BLaER1 treated with 17β-estradiol and CSF1 and Interleukin-3, amounts not matched to agents 10 nM and 100 nM (cell line): ENCODE measurements at regions not wholly inside any gene's neighbourhood (a gene's known extent, or its start where the extent isn't known, plus 50 kb on each side); places are given as distances from the start of the nearest gene placed in this dataset.
"Not testable (repeated sequence)": the region's sequence is repeated elsewhere in the genome, so short reads cannot be mapped to it uniquely, and the experiment has no call there.

ENCODE experiments used
- H3K27ac ChIP-seq, 11 experiments: shearing (Covaris generic); formaldehyde crosslinking; 2 replicates each; pipeline ENCODE4 v1.8.1; 2022
- H3K27me3 ChIP-seq, 11 experiments: shearing (Covaris generic); formaldehyde crosslinking; 2 replicates each; pipeline ENCODE4 v1.8.1; 2022
- H3K36me3 ChIP-seq, 11 experiments: shearing (Covaris generic); formaldehyde crosslinking; 2 replicates each; pipeline ENCODE4 v1.8.1; 2022
- H3K4me1 ChIP-seq, 10 experiments: shearing (Covaris generic); formaldehyde crosslinking; 2 replicates each; pipeline ENCODE4 v1.8.1; 2022
- H3K4me2 ChIP-seq, 11 experiments: shearing (Covaris generic); formaldehyde crosslinking; 2 replicates each; pipeline ENCODE4 v1.8.1; 2022
- H3K4me3 ChIP-seq, 10 experiments: shearing (Covaris generic); formaldehyde crosslinking; 2 replicates each; pipeline ENCODE4 v1.8.1; 2022
- H3K9ac ChIP-seq, 11 experiments: shearing (Covaris generic); formaldehyde crosslinking; 2 replicates each; pipeline ENCODE4 v1.8.1; 2022
- H3K9me3 ChIP-seq, 11 experiments: shearing (Covaris generic); formaldehyde crosslinking; replicated peaks in 1 of 11; 2 replicates each; pipeline ENCODE4 v1.8.1; 2022
- H4K20me1 ChIP-seq, 11 experiments: shearing (Covaris generic); formaldehyde crosslinking; 2 replicates each; pipeline ENCODE4 v1.8.1; 2022
- Cebpa-rat ChIP-seq, 11 experiments: shearing (Covaris generic); IDR thresholded peaks; 2 replicates each; pipeline ENCODE4 v1.8.1; 2022

DNA sequence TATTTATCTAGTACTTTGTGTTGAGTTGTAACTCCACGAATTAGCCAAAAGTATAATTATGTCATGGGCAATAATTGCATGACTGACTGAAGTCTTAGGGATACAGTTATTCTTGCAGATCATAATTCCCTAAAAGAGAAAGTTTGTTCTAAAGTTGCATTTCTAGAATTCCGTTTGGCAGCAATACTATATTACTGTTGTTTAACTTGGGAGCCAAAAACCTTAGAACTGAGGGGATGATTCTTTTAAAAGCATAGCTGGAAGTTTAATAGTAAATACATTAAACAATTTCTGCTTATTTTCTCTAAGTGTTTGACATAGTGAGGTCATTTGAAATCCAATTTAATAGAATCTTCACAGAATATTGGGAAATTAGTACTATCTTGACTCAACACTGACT lies 356.4 kb upstream of the ADAMTS5 start:
- no peak overlapping the region for H3K4me2 ChIP-seq
- no peak overlapping the region for H3K4me3 ChIP-seq
- no peaks in the 10 kb centered on the region for H3K9me3 ChIP-seq
- no peaks in the 10 kb centered on the region for H3K4me1 ChIP-seq
- TF ChIP-seq Cebpa-rat (IDR thresholded peaks at IDR 0.05), result no peak
- H3K27ac ChIP-seq, result no peak overlapping the region
- no peak overlapping the region for H3K9ac ChIP-seq
- H3K27me3 ChIP-seq, result no peaks in the 10 kb centered on the region
- no peaks in the 10 kb centered on the region for H3K36me3 ChIP-seq
- H4K20me1 ChIP-seq, result no peaks in the 10 kb centered on the region

DNA sequence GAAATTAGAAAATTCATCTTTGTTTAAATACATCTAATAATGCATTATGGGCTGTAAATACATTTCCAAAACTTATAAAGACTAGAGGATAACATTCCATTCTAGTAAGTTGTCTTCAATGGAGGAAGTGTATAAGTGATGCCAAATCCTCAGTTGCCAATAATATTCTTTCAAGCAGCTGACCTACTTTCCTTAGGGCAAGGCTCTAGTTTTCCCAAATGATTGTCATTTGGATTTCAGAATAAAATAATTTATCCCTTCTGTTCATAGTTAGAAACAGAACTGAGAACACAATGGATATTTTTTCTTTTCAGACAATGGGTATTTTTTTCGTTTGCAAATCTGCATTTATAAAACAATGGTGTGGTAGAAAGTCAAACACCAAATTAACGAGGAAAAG lies 354.9 kb upstream of the ADAMTS5 start:
- no peak for TF ChIP-seq Cebpa-rat (IDR thresholded peaks at IDR 0.05)
- no peaks in the 10 kb centered on the region for H3K36me3 ChIP-seq
- no peaks in the 10 kb centered on the region for H3K9me3 ChIP-seq
- H3K4me2 ChIP-seq, result no peak overlapping the region
- no peaks in the 10 kb centered on the region for H3K4me1 ChIP-seq
- no peak overlapping the region for H3K27ac ChIP-seq
- no peak overlapping the region for H3K9ac ChIP-seq
- H4K20me1 ChIP-seq, result no peaks in the 10 kb centered on the region
- no peaks in the 10 kb centered on the region for H3K27me3 ChIP-seq
- no peak overlapping the region for H3K4me3 ChIP-seq

DNA sequence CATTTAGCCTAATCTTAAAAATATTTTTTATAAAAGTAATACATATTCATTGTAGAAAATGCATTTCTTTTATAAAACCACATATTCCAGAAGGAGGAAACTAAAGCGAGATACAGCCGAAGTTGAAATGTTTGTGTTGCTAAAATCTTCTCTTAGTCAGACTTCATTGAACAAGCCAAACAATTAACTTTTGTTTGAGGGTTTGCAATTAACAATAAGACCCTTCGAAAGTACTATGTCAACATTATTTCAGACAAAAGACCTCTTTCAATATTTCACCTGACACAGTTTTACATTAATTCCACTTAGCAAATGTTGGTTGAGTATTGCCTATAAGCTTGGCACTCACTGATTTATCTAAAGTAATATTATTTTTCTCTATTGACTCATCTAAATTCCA lies 354.0 kb upstream of the ADAMTS5 start:
- Histone ChIP-seq H3K27me3 (no peaks in the 10 kb centered on the region), H3K4me3 (no peak overlapping the region), H3K9me3 (0 out of 22 replicates have a peak, but pooled peaks cover 0 to under 1% (median 0%) of the 10 kb centered on the region in 11 experiments), H3K4me1 (no peaks in the 10 kb centered on the region), H3K9ac (no peak overlapping the region), H3K36me3 (no peaks in the 10 kb centered on the region), H3K4me2 (no peak overlapping the region), H3K27ac (no peak overlapping the region), H4K20me1 (no peaks in the 10 kb centered on the region)
- TF ChIP-seq Cebpa-rat (IDR thresholded peaks at IDR 0.05), result no peak

- not testable (repeated sequence) for H3K4me3 ChIP-seq, H4K20me1 ChIP-seq, H3K27ac ChIP-seq, H3K27me3 ChIP-seq, H3K36me3 ChIP-seq, H3K9ac ChIP-seq, H3K4me1 ChIP-seq, H3K9me3 ChIP-seq, H3K4me2 ChIP-seq
These were observed 350.7 kb upstream of the ADAMTS5 start for GRCh38 chr21:27317601-27318000.

DNA sequence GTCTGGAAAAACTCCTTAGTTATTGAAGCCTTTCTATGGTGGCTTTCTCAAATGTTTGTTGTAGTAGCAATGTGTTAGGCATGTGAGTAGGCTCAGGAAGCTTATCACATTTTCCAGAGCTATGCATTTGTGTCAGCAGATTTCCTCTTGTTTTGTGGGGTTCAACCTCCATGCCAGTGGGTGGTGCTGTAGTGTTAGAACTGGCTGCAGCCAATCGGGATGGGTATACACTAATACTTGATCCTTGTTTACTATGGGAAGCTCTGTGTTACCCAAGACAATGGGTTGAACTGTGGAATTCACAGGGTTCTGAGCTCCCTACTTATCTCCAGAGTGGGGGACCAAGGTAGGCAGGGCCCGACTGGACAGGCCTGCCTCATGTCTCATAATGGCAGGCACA lies 348.5 kb upstream of the ADAMTS5 start:
- Histone ChIP-seq H4K20me1 (no peaks in the 10 kb centered on the region), H3K9ac (no peak overlapping the region), H3K9me3 (0 out of 22 replicates have a peak, but pooled peaks cover 0 to 4% (median 0%) of the 10 kb centered on the region in 11 experiments), H3K4me1 (no peaks in the 10 kb centered on the region), H3K27me3 (no peaks in the 10 kb centered on the region), H3K36me3 (no peaks in the 10 kb centered on the region), H3K27ac (no peak overlapping the region), H3K4me3 (no peak overlapping the region), H3K4me2 (no peak overlapping the region)
- no peak for TF ChIP-seq Cebpa-rat (IDR thresholded peaks at IDR 0.05)

DNA sequence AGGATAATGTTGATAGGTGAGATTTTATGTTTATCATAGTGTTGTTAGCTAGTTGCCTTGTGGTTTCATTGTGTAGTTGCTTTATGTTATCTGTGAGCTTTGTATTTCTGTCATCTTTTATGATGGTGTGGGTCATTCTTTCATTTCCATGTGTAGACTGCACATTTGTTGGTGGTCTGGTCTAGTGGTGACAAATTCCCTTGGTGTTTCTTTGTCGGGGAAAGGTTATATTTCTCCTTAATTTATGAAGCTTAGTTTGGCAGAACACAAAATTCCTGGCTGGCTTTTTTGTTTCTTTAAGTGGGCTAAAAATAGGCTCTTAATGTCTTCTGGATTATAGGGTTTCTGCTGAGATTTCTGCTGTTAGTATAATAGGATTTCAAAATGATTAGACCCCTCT lies 347.2 kb upstream of the ADAMTS5 start:
- no peaks in the 10 kb centered on the region for H3K4me1 ChIP-seq
- H3K27me3 ChIP-seq, result no peaks in the 10 kb centered on the region
- no peak overlapping the region for H3K27ac ChIP-seq
- TF ChIP-seq Cebpa-rat (IDR thresholded peaks at IDR 0.05), result no peak
- no peak overlapping the region for H3K4me3 ChIP-seq
- no peaks in the 10 kb centered on the region for H3K36me3 ChIP-seq
- H4K20me1 ChIP-seq, result no peaks in the 10 kb centered on the region
- H3K9me3 ChIP-seq, result 0 out of 22 replicates have a peak, but pooled peaks cover 0 to 4% (median 0%) of the 10 kb centered on the region in 11 experiments
- H3K4me2 ChIP-seq, result no peak overlapping the region
- H3K9ac ChIP-seq, result no peak overlapping the region

GRCh38 chr21:27306791-27307775 lies 340.2 kb upstream of the ADAMTS5 start:
- H3K4me3 ChIP-seq, result no peak overlapping the region
- no peaks in the 10 kb centered on the region for H3K36me3 ChIP-seq
- TF ChIP-seq Cebpa-rat (IDR thresholded peaks at IDR 0.05), result no peak
- no peak overlapping the region for H3K9ac ChIP-seq
- no peaks in the 10 kb centered on the region for H3K27me3 ChIP-seq
- H3K4me1 ChIP-seq, result no peaks in the 10 kb centered on the region
- no peak overlapping the region for H3K27ac ChIP-seq
- no peaks in the 10 kb centered on the region for H3K9me3 ChIP-seq
- H4K20me1 ChIP-seq, result no peaks in the 10 kb centered on the region
- H3K4me2 ChIP-seq, result no peak overlapping the region

- Histone ChIP-seq H3K27ac (no peak overlapping the region), H3K9me3 (no peaks in the 10 kb centered on the region), H3K4me1 (no peaks in the 10 kb centered on the region), H3K4me3 (no peak overlapping the region), H3K27me3 (no peaks in the 10 kb centered on the region), H4K20me1 (no peaks in the 10 kb centered on the region), H3K36me3 (no peaks in the 10 kb centered on the region), H3K4me2 (no peak overlapping the region), H3K9ac (no peak overlapping the region)
- no peak for TF ChIP-seq Cebpa-rat (IDR thresholded peaks at IDR 0.05)
These were observed 339.3 kb upstream of the ADAMTS5 start for GRCh38 chr21:27306206-27306605.

DNA sequence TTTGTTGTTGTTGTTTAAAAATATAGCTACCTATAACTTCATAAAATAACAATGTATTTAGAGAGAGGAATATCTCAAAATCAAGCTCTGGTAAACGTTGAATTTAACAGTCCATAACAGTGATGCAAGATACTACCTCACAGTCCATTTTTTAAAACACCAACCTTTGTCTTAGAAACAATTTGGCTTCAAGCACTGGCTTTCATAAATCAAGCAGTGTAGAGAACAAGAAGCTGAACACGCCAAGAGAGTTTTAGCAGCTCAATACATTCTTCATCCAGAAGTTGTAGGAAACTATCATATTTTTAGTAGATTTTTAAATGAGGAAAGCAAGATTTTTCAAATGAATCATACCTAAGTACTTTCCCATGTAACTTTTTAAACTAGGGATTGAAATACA lies 334.3 kb upstream of the ADAMTS5 start:
- Histone ChIP-seq H3K27ac (no peak overlapping the region), H3K4me1 (no peaks in the 10 kb centered on the region), H3K9ac (no peak overlapping the region), H3K4me3 (no peak overlapping the region), H3K27me3 (no peaks in the 10 kb centered on the region), H3K9me3 (peaks cover 0 to 8% (median 0%) of the 10 kb centered on the region in 11 experiments; a peak in 6 of 22 replicates), H3K36me3 (no peaks in the 10 kb centered on the region), H3K4me2 (no peak overlapping the region), H4K20me1 (no peaks in the 10 kb centered on the region)
- no peak for TF ChIP-seq Cebpa-rat (IDR thresholded peaks at IDR 0.05)

GRCh38 chr21:27300770-27301169 lies 333.9 kb upstream of the ADAMTS5 start:
- no peak overlapping the region for H3K4me2 ChIP-seq
- no peaks in the 10 kb centered on the region for H3K4me1 ChIP-seq
- H3K4me3 ChIP-seq, result no peak overlapping the region
- H3K27ac ChIP-seq, result no peak overlapping the region
- TF ChIP-seq Cebpa-rat (IDR thresholded peaks at IDR 0.05), result no peak
- no peaks in the 10 kb centered on the region for H3K27me3 ChIP-seq
- no peaks in the 10 kb centered on the region for H4K20me1 ChIP-seq
- no peaks in the 10 kb centered on the region for H3K36me3 ChIP-seq
- H3K9ac ChIP-seq, result no peak overlapping the region
- H3K9me3 ChIP-seq, result peaks cover 0 to 12% (median 0%) of the 10 kb centered on the region in 11 experiments; a peak in 6 of 22 replicates
